Calu3 (cell line): ENCODE measurements at regions not wholly inside any gene's neighbourhood (a gene's known extent, or its start where the extent isn't known, plus 50 kb on each side); places are given as distances from the start of the nearest gene placed in this dataset.

ENCODE experiments used
- BruUV-seq: library from RNA; stranded (reverse); fragments of 400-500 nt; replicated peaks from 2 replicates; lab custom pipeline; 2021; lab: Mats Ljungman, UMichigan
- CTCF ChIA-PET: fragments of 300-600 bp; sonication (Branson Sonifier 250); formaldehyde crosslinking; loops from one replicate; lab custom pipeline; 2022; ENCODE audit warnings: antibody characterized with exemption; lab: Charles Lee
- DNase-seq: peaks from one replicate; pipeline ENCODE4 v3.0.0; 2022
- H3K27ac Mint-ChIP-seq: one replicate; pipeline ENCODE4 v1.8.0; 2022; ENCODE audit warnings: mixed read lengths; ENCODE audit not compliant: unreplicated experiment
- H3K27me3 Mint-ChIP-seq: one replicate; pipeline ENCODE4 v1.8.0; 2022; ENCODE audit warnings: mixed read lengths; ENCODE audit not compliant: unreplicated experiment
- H3K36me3 Mint-ChIP-seq: one replicate; pipeline ENCODE4 v1.8.0; 2022; ENCODE audit warnings: mild to moderate bottlenecking, moderate library complexity, mixed read lengths; ENCODE audit not compliant: insufficient read depth, unreplicated experiment
- H3K4me1 Mint-ChIP-seq: one replicate; pipeline ENCODE4 v1.8.0; 2022; ENCODE audit warnings: mild to moderate bottlenecking, low read depth, mixed read lengths; ENCODE audit not compliant: unreplicated experiment
- H3K4me3 Mint-ChIP-seq: one replicate; pipeline ENCODE4 v1.8.0; 2022; ENCODE audit warnings: mild to moderate bottlenecking, low read depth, moderate library complexity, mixed read lengths; ENCODE audit not compliant: unreplicated experiment
- H3K9me3 Mint-ChIP-seq: one replicate; pipeline ENCODE4 v1.8.0; 2022; ENCODE audit warnings: low read depth, mixed read lengths; ENCODE audit not compliant: unreplicated experiment
- intact Hi-C: fragments of 100-400 bp; cut with micrococcal nuclease; formaldehyde crosslinking; loops from one replicate; pipeline ENCODE4 v1.10.0; 2022; ENCODE audit not compliant: unreplicated experiment
- TF ChIP-seq, protein P1 (sequence below): fragments of 200-600 bp; IDR thresholded peaks from one replicate; pipeline ENCODE4 v1.8.0; 2022; ENCODE audit warnings: antibody characterized with exemption; ENCODE audit not compliant: unreplicated experiment

DNA sequence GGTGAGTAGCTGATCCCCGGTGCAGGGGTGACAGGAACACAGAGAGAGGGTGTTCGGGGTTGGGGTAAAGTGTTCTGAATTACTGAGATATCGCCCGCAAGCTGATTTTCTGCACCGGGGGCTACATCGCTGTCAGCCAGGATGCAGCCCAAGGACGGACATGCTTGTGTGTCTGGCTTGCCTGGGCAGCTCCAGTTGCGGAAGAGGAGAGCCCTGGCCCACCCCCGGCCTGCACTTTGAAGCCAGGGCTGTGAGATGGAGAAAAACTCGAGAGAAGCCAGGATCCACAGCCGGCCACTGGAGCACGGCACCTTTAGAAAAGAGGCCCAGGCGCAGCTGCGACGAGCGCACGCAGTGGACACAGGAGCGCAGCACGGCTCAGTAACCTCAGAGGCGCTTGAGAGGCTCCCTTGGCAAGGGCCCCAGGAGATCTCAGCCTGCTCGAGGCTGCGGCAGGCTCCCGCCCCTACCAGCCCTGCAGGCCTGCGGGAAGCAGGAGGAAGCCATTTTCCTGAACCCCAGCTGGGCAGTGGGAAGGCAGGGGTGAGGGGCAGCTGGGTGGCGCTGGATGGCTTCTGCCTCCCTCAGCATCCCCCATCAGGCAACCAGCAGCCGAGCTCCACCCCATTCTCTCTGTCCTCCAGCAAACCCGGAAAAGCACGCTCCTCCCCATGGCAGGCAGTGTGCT lies 59.2 kb downstream of the C9orf50 start:
- peaks cover 28% of the 10 kb centered on the region for H3K4me1 Mint-ChIP-seq
- DNase-seq = no peak
- H3K9me3 Mint-ChIP-seq = no peaks in the 10 kb centered on the region
- TF ChIP-seq, protein P1, sequence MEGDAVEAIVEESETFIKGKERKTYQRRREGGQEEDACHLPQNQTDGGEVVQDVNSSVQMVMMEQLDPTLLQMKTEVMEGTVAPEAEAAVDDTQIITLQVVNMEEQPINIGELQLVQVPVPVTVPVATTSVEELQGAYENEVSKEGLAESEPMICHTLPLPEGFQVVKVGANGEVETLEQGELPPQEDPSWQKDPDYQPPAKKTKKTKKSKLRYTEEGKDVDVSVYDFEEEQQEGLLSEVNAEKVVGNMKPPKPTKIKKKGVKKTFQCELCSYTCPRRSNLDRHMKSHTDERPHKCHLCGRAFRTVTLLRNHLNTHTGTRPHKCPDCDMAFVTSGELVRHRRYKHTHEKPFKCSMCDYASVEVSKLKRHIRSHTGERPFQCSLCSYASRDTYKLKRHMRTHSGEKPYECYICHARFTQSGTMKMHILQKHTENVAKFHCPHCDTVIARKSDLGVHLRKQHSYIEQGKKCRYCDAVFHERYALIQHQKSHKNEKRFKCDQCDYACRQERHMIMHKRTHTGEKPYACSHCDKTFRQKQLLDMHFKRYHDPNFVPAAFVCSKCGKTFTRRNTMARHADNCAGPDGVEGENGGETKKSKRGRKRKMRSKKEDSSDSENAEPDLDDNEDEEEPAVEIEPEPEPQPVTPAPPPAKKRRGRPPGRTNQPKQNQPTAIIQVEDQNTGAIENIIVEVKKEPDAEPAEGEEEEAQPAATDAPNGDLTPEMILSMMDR = no peak
- H3K36me3 Mint-ChIP-seq = peaks cover 17% of the 10 kb centered on the region
- CTCF ChIA-PET = no interaction called here
- H3K4me3 Mint-ChIP-seq = no peak overlapping the region
- BruUV-seq = no TSS peak
- intact Hi-C loops = loop anchor here (5.0 kb wide), 1 partner anchor 54 kb away; no protein-coding TSS in a partner anchor
- no peaks in the 10 kb centered on the region for H3K27me3 Mint-ChIP-seq
- H3K27ac Mint-ChIP-seq = no peak overlapping the region

DNA sequence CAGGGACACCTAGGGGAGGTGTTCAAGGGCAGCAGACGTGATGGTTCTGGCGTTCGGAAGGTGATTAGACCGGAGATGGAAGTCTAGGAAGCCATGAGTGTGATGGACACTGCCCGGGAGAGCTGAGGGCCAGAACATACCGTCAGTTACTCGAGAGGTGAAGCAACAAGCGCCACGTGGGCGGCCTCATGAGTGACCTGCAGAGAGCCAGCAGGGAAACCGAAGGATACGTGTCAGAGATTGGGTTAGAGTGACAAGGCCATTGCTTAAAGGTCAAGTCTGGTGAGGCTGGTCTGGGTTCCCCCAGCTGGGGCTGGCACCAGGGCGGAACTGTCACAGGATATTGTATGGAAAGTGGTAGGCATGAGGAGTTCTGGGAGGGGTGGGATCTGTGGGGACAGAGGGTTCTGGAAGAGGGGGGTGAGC lies 60.0 kb downstream of the C9orf50 start:
- Mint-ChIP-seq H3K27ac (peak overlapping the region; percentile 50), H3K27me3 (no peaks in the 10 kb centered on the region), H3K9me3 (no peaks in the 10 kb centered on the region), H3K4me1 (peaks cover 33% of the 10 kb centered on the region), H3K4me3 (no peak overlapping the region), H3K36me3 (peaks cover 12% of the 10 kb centered on the region)
- CTCF ChIA-PET = no interaction called here
- DNase-seq = no peak
- BruUV-seq = no TSS peak
- TF ChIP-seq, protein P1 = no peak
- intact Hi-C loops = loop anchor here (5.0 kb wide), 1 partner anchor 54 kb away; no protein-coding TSS in a partner anchor

DNA sequence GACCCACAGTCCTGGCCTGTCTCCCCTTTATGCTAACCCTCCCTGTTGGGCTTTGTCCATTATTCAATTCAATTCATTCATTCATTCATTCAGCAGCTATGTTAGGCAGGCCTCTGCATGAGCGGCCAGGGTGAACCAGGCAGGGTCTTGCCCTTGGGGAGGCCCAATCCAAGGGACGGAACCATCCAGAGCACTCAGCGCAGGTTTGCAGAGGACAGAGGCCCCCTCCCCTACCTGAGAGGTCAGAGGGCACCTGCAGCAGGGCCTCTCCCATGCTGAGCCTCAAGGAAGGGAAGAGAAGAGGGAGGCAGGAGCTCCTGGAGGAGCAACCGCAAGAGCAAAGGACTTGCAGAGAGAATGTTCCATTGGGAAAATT lies 61.4 kb downstream of the C9orf50 start:
- no TSS peak for BruUV-seq
- Mint-ChIP-seq H3K36me3 (peaks cover 11% of the 10 kb centered on the region), H3K4me1 (peaks cover 33% of the 10 kb centered on the region), H3K4me3 (no peak overlapping the region), H3K27me3 (no peaks in the 10 kb centered on the region), H3K9me3 (no peaks in the 10 kb centered on the region), H3K27ac (no peak overlapping the region)
- CTCF ChIA-PET = no interaction called here
- TF ChIP-seq, protein P1 = no peak
- intact Hi-C loops = no loop called here
- no peak for DNase-seq

DNA sequence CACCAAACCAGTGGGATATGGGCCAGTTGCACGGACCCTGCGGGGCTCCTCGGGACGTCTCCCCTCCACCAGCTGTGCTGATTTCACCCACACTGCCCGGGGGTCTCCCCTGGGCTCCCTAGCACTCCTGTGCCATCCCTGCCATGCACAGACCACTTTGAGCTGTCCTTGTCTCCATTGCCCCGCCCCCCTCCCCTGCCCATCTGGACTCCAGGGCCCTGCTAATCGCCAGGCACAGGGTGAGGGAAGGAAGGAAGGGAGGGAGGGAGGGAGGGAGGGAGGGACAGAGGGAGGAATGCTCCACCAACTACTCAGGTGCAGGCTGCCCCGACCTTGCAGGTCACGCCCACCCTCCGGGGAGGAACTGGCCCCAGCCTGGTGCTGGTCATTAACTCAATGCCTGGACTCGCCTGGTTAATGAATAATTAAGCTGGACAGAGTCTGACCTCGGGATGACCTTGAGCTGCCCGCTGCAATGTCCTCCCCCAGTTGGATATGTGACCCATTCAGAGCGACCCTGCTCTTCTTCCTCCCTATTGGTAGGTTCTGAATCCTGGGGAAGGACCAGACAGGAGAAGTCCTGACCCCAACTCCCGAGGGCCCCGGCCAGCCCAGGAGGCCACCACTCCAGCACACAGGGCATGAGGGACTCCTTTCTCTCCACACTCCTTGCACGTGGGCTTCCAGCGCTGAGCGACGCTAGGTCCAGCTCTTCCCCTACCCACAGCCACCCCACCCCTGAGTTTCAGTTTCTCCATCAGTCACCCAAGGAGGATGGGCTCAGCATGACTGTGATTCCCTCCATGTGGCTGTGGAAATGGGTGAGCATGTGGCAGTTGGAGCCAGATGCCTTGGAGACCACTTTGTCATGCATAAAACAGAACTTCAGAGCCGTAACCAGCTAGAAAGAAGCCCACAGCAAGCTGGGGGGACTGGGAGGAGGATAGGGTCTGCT lies 62.1 kb downstream of the C9orf50 start:
- intact Hi-C loops = no loop called here
- Mint-ChIP-seq H3K27ac (no peak overlapping the region), H3K36me3 (peaks cover 11% of the 10 kb centered on the region), H3K4me1 (peaks cover 33% of the 10 kb centered on the region), H3K9me3 (no peaks in the 10 kb centered on the region), H3K4me3 (no peak overlapping the region), H3K27me3 (no peaks in the 10 kb centered on the region)
- TF ChIP-seq, protein P1 = no peak
- no TSS peak for BruUV-seq
- CTCF ChIA-PET = interaction anchor here (0.7 kb wide), 1 partner anchor 531 kb away, joined by 4 read pairs; the partner anchor contains the start of gene SH3GLB2
- DNase-seq = no peak
